ENCODE measurements at regions not wholly inside any gene's neighbourhood (a gene's known extent, or its start where the extent isn't known, plus 50 kb on each side); places are given as distances from the start of the nearest gene placed in this dataset.

GRCh38 chr7:39896840-39897239 lies 53.2 kb upstream of the CDK13 start:
- dilution Hi-C loops (cut with MboI; ENCODE audit: extremely low pct_ligation_motif_present, low sequenced_read_pairs) = no loop called here
- H3K9ac ChIP-seq (replicated peaks; ENCODE audit: extremely low read depth, insufficient read depth, low read length) = no peak overlapping the region
- H3K4me3 ChIP-seq (replicated peaks in 1 of 3; ENCODE audit: insufficient read depth in 1 of 3, low read depth in 1 of 3, low read length in 3 of 3) = no peak overlapping the region
- no peaks in the 10 kb centered on the region for H4K20me1 ChIP-seq (replicated peaks; ENCODE audit: control insufficient read depth, extremely low read depth, insufficient read depth, low read length)
- H3K9me1 ChIP-seq (replicated peaks; ENCODE audit: control insufficient read depth, extremely low read depth, insufficient read depth, low read length) = no peaks in the 10 kb centered on the region
- DNase-seq (ENCODE audit: low read depth, low spot score) = no peak
- CTCF ChIA-PET = interaction anchor here (0.9 to 9.4 kb wide), 33 partner anchors 9 to 1835 kb away, joined by 3 to 270 read pairs (median 5); no protein-coding TSS in a partner anchor
- H3K36me3 ChIP-seq (ENCODE audit: control insufficient read depth in 2 of 2, extremely low read depth in 1 of 2, insufficient read depth in 2 of 2, low read length in 2 of 2) = no peaks in the 10 kb centered on the region
- H3K27me3 ChIP-seq (ENCODE audit: control insufficient read depth in 2 of 2, insufficient read depth in 2 of 2, low read length in 2 of 2) = peaks cover 22 to 29% of the 10 kb centered on the region in 2 experiments
- FAIRE-seq = no peak
- no peak for TF ChIP-seq GATA2 (IDR thresholded peaks at IDR 0.05; ENCODE audit: insufficient read depth, insufficient read length, low read depth, low read length)
- TF ChIP-seq MAX (IDR thresholded peaks at IDR 0.05; ENCODE audit: insufficient read depth, insufficient read length) = no peak
- no peak for TF ChIP-seq JUN (IDR thresholded peaks at IDR 0.05; ENCODE audit: borderline replicate concordance, insufficient read depth, insufficient read length, low read depth)
- TF ChIP-seq CTCF (IDR thresholded peaks at IDR 0.05; ENCODE audit: extremely low read depth in 1 of 2, insufficient read depth in 1 of 2, low read depth in 1 of 2, low read length in 2 of 2) = no peak
- TF ChIP-seq EZH2 (IDR thresholded peaks at IDR 0.05; ENCODE audit: borderline replicate concordance, low read depth, low read length, severe bottlenecking) = no peak
- no peak for TF ChIP-seq POLR2AphosphoS5 (IDR thresholded peaks at IDR 0.05; ENCODE audit: insufficient read depth, low read depth, low read length)
- no peak for TF ChIP-seq MYC (IDR thresholded peaks at IDR 0.05; ENCODE audit: low read depth, low read length)
- TF ChIP-seq POLR2A (IDR thresholded peaks at IDR 0.05; ENCODE audit: low read depth, low read length) = no peak
- no peak for TF ChIP-seq FOS (IDR thresholded peaks at IDR 0.05; ENCODE audit: borderline replicate concordance, insufficient read depth, low read length)
- BruUV-seq (replicated peaks) = no TSS peak
- intact Hi-C loops (cut with micrococcal nuclease) = loop anchor here (1.0 to 5.0 kb wide), 5 partner anchors 54 to 1835 kb away; partner anchors contain the start of gene MPLKIP
- H3K79me2 ChIP-seq (ENCODE audit: control insufficient read depth, insufficient read depth, low read length) = no peaks in the 10 kb centered on the region
- H3K4me1 ChIP-seq (ENCODE audit: control insufficient read depth, extremely low read depth, insufficient read depth, low read length) = no peaks in the 10 kb centered on the region
- no peak overlapping the region for H3K27ac ChIP-seq (ENCODE audit: insufficient read depth, low read depth, low read length)
- H3K4me2 ChIP-seq (ENCODE audit: insufficient read depth, low read length) = no peak overlapping the region
- H3K9me3 ChIP-seq (replicated peaks; ENCODE audit: control insufficient read depth, insufficient read depth, low read length) = no peaks in the 10 kb centered on the region
- POLR2A ChIA-PET = no interaction called here
- H2AFZ ChIP-seq (ENCODE audit: low read depth, low read length) = no peak overlapping the region

All from endothelial cell of umbilical vein (primary cell).